A549 (cell line): ENCODE measurements at regions not wholly inside any gene's neighbourhood (a gene's known extent, or its start where the extent isn't known, plus 50 kb on each side); places are given as distances from the start of the nearest gene placed in this dataset.

ENCODE experiments used
- ATAC-seq, 2 experiments: fragments of 200-7000 bp in 1 of 2; fragments of >200 bp in 1 of 2; cut with Nextera tagmentation in 1 of 2; cut with Tn5 transposase in 1 of 2; 3 replicates each; pipeline versions ENCODE4 v1.8.0 to v1.9.1; 2018 to 2020; ENCODE audit warnings: mild to moderate bottlenecking in 1 of 2, moderate library complexity in 1 of 2
- CTCF ChIA-PET: fragments of 300-600 bp; sonication (Branson Sonifier 250); formaldehyde crosslinking; extraction: SDS; loops from one replicate; lab custom pipeline; 2021; ENCODE audit warnings: antibody characterized with exemption, inconsistent platforms; lab: Yijun Ruan, JAX
- POLR2A ChIA-PET: fragments of 350-600 bp; formaldehyde crosslinking; extraction: SDS; loops from one replicate; lab custom pipeline; 2021; ENCODE audit warnings: antibody characterized with exemption, inconsistent platforms; lab: Yijun Ruan, JAX
- DNase-seq, 2 experiments: peaks; one replicate each; pipeline versions ENCODE4 v3.0.0 to v3.0.0-alpha.2; 2011 to 2016; ENCODE audit warnings: low read depth in 1 of 2, low spot score in 1 of 2
- FAIRE-seq: peaks from 2 replicates; lab custom pipeline; 2011; peaks lifted over from hg19 to GRCh38; lab: Jason Lieb, UNC
- H3K27ac ChIP-seq, 2 experiments: fragments of >200 bp; sonication (Bioruptor Twin); formaldehyde crosslinking; 3 replicates each; pipeline ENCODE4 v1.5.1; 2016 to 2017
- H3K4me1 ChIP-seq: fragments of >200 bp; sonication (Bioruptor Twin); formaldehyde crosslinking; 3 replicates; pipeline ENCODE4 v1.6.1; 2016
- H3K4me2 ChIP-seq: fragments of >200 bp; sonication (Bioruptor Twin); formaldehyde crosslinking; 3 replicates; pipeline ENCODE4 v1.6.1; 2016
- H3K4me3 ChIP-seq: fragments of >200 bp; sonication (Bioruptor Twin); formaldehyde crosslinking; 3 replicates; pipeline ENCODE4 v1.5.1; 2016
- H3K9me3 ChIP-seq: fragments of >200 bp; sonication (Bioruptor Twin); formaldehyde crosslinking; 3 replicates; pipeline ENCODE4 v1.6.1; 2016
- CBX2 ChIP-seq: fragments of 200-600 bp; sonication (generic); IDR thresholded peaks from 2 replicates; pipeline ENCODE4 v1.6.1; 2016; ENCODE audit warnings: low read depth, mild to moderate bottlenecking, borderline replicate concordance
- CBX8 ChIP-seq: fragments of 200-600 bp; sonication (generic); IDR thresholded peaks from 2 replicates; pipeline ENCODE4 v1.6.1; 2016
- CEBPB ChIP-seq, 2 experiments: fragments of >200 bp in 1 of 2; sonication (Bioruptor Twin) in 1 of 2; formaldehyde crosslinking in 1 of 2; IDR thresholded peaks; 2 replicates each; pipeline ENCODE4 v1.6.1; 2012 to 2016
- CHD2 ChIP-seq: fragments of 150-350 bp; IDR thresholded peaks from 2 replicates; pipeline ENCODE4 v1.6.1; 2014; ENCODE audit warnings: low read length; ENCODE audit not compliant: partially characterized antibody
- CHD4 ChIP-seq: fragments of 200-600 bp; sonication (generic); IDR thresholded peaks from 2 replicates; pipeline ENCODE4 v1.6.1; 2016; ENCODE audit warnings: antibody characterized with exemption, mild to moderate bottlenecking, borderline replicate concordance
- EP300 ChIP-seq, 2 experiments: fragments of >200 bp; sonication (Bioruptor Twin); formaldehyde crosslinking; IDR thresholded peaks; 2 replicates in 1 of 2; 3 replicates in 1 of 2; pipeline ENCODE4 v1.6.1; 2016 to 2017
- FOSB ChIP-seq: fragments of 250-450 bp; sonication (Bioruptor Pico); IDR thresholded peaks from 2 replicates; pipeline ENCODE4 v1.5.0; 2020; ENCODE audit warnings: mild to moderate bottlenecking, moderate library complexity
- HEYL ChIP-seq: fragments of 250-450 bp; sonication (Bioruptor Pico); IDR thresholded peaks from 2 replicates; pipeline ENCODE4 v1.8.0; 2021; ENCODE audit warnings: mild to moderate bottlenecking, moderate library complexity
- HOXB13 ChIP-seq: fragments of 250-450 bp; sonication (Bioruptor Pico); IDR thresholded peaks from 2 replicates; pipeline ENCODE4 v1.5.0; 2020; ENCODE audit warnings: low read depth, mild to moderate bottlenecking, moderate library complexity
- HOXB5 ChIP-seq: fragments of 250-450 bp; sonication (Bioruptor Pico); IDR thresholded peaks from 2 replicates; pipeline ENCODE4 v1.5.0; 2020; ENCODE audit warnings: mild to moderate bottlenecking, moderate library complexity
- JUN ChIP-seq, 2 experiments: fragments of >200 bp; sonication (Bioruptor Twin); formaldehyde crosslinking; IDR thresholded peaks; 2 replicates in 1 of 2; 3 replicates in 1 of 2; pipeline ENCODE4 v1.6.1; 2016 to 2017
- JUNB ChIP-seq: fragments of >200 bp; sonication (Bioruptor Twin); formaldehyde crosslinking; IDR thresholded peaks from 2 replicates; pipeline ENCODE4 v1.6.1; 2016
- KDM1A ChIP-seq: fragments of 200-600 bp; sonication (generic); IDR thresholded peaks from 2 replicates; pipeline ENCODE4 v1.6.1; 2016; ENCODE audit warnings: low read depth, mild to moderate bottlenecking
- KDM5A ChIP-seq: fragments of 200-600 bp; sonication (generic); IDR thresholded peaks from 2 replicates; pipeline ENCODE4 v1.6.1; 2016; ENCODE audit warnings: antibody characterized with exemption, mild to moderate bottlenecking
- NPAS2 ChIP-seq: fragments of 250-450 bp; sonication (Bioruptor Pico); IDR thresholded peaks from 2 replicates; pipeline ENCODE4 v1.8.0; 2022; ENCODE audit warnings: mild to moderate bottlenecking, moderate library complexity, borderline replicate concordance
- NR3C1 ChIP-seq: fragments of >200 bp; sonication (Bioruptor Twin); formaldehyde crosslinking; IDR thresholded peaks from 3 replicates; pipeline ENCODE4 v1.6.1; 2017
- PHF8 ChIP-seq: fragments of 200-600 bp; sonication (generic); IDR thresholded peaks from 2 replicates; pipeline ENCODE4 v1.6.1; 2016; ENCODE audit warnings: low read depth, mild to moderate bottlenecking, antibody characterized with exemption, moderate library complexity, borderline replicate concordance
- POLR2A ChIP-seq: IDR thresholded peaks from 2 replicates; pipeline ENCODE4 v1.6.1; 2012; ENCODE audit warnings: mild to moderate bottlenecking, low read length
- POLR2AphosphoS2 ChIP-seq: conservative IDR thresholded peaks from 2 replicates; pipeline ENCODE4 v1.6.1; 2012; ENCODE audit warnings: low read length, improper control_type of control experiment, inconsistent platforms
- RAD21 ChIP-seq, 2 experiments: fragments of >200 bp in 1 of 2; sonication (Bioruptor Twin) in 1 of 2; formaldehyde crosslinking in 1 of 2; IDR thresholded peaks in 1 of 2; conservative IDR thresholded peaks in 1 of 2; 2 replicates in 1 of 2; 3 replicates in 1 of 2; pipeline ENCODE4 v1.6.1; 2012 to 2018; ENCODE audit warnings: inconsistent platforms in 1 of 2
- RARB ChIP-seq: fragments of 250-450 bp; sonication (Bioruptor Pico); IDR thresholded peaks from 2 replicates; pipeline ENCODE4 v1.8.0; 2021; ENCODE audit warnings: mild to moderate bottlenecking, moderate library complexity
- RFX5 ChIP-seq: fragments of 450-650 bp; IDR thresholded peaks from 2 replicates; pipeline ENCODE4 v1.7.1; 2014; ENCODE audit warnings: antibody characterized with exemption, mild to moderate bottlenecking, moderate library complexity
- SMC3 ChIP-seq: fragments of >200 bp; sonication (Bioruptor Twin); formaldehyde crosslinking; IDR thresholded peaks from 3 replicates; pipeline ENCODE4 v1.6.1; 2018; ENCODE audit warnings: inconsistent platforms
- SREBF2 ChIP-seq: fragments of 450-650 bp; IDR thresholded peaks from 2 replicates; pipeline ENCODE4 v1.6.1; 2014; ENCODE audit warnings: mild to moderate bottlenecking, moderate library complexity
- TFCP2L1 ChIP-seq: fragments of 250-450 bp; sonication (Bioruptor Pico); IDR thresholded peaks from 2 replicates; pipeline ENCODE4 v1.5.0; 2021; ENCODE audit warnings: mild to moderate bottlenecking
- ZC3H11A ChIP-seq: fragments of 450-650 bp; IDR thresholded peaks from 2 replicates; pipeline ENCODE4 v1.6.1; 2014; ENCODE audit warnings: antibody characterized with exemption, mild to moderate bottlenecking
- ZFP36 ChIP-seq: fragments of 450-650 bp; IDR thresholded peaks from 2 replicates; pipeline ENCODE4 v1.6.1; 2014; ENCODE audit warnings: borderline replicate concordance; ENCODE audit not compliant: partially characterized antibody
- ZNF302 ChIP-seq: fragments of 250-450 bp; sonication (Bioruptor Pico); IDR thresholded peaks from 2 replicates; pipeline ENCODE4 v1.9.0; 2021; ENCODE audit warnings: inconsistent platforms, mild to moderate bottlenecking, moderate library complexity
- ZSCAN20 ChIP-seq: fragments of 250-450 bp; sonication (Bioruptor Pico); IDR thresholded peaks from 2 replicates; pipeline ENCODE4 v1.8.0; 2022; ENCODE audit warnings: mild to moderate bottlenecking, moderate library complexity
- WGBS: methylation state at CpG from one replicate; pipeline ENCODE4 v1.1.6; 2017; ENCODE audit errors: missing lambda C conversion rate; 5-methylcytosine and 5-hydroxymethylcytosine counted together
- TF ChIP-seq, protein P1 (sequence below): IDR thresholded peaks from 2 replicates; pipeline ENCODE4 v1.6.1; 2012
- TF ChIP-seq, protein P2 (sequence below): fragments of >200 bp; sonication (Bioruptor Twin); formaldehyde crosslinking; IDR thresholded peaks from 3 replicates; pipeline ENCODE4 v1.6.1; 2016
- TF ChIP-seq, protein P3 (sequence below): fragments of 450-650 bp; IDR thresholded peaks from 2 replicates; pipeline ENCODE4 v1.6.1; 2014; ENCODE audit warnings: antibody characterized with exemption
- TF ChIP-seq, protein P4 (sequence below): fragments of 200-600 bp; sonication (generic); IDR thresholded peaks from 2 replicates; pipeline ENCODE4 v1.6.1; 2016; ENCODE audit warnings: antibody characterized with exemption, mild to moderate bottlenecking, moderate library complexity
- TF ChIP-seq, protein P5 (sequence below): fragments of 250-450 bp; sonication (Bioruptor Pico); IDR thresholded peaks from 2 replicates; pipeline ENCODE4 v1.5.0; 2020; ENCODE audit warnings: low read depth, mild to moderate bottlenecking, moderate library complexity
- TF ChIP-seq, protein P6 (sequence below): fragments of 150-350 bp; IDR thresholded peaks from 2 replicates; pipeline ENCODE4 v1.6.1; 2014; ENCODE audit warnings: low read depth, mild to moderate bottlenecking, low read length

DNA sequence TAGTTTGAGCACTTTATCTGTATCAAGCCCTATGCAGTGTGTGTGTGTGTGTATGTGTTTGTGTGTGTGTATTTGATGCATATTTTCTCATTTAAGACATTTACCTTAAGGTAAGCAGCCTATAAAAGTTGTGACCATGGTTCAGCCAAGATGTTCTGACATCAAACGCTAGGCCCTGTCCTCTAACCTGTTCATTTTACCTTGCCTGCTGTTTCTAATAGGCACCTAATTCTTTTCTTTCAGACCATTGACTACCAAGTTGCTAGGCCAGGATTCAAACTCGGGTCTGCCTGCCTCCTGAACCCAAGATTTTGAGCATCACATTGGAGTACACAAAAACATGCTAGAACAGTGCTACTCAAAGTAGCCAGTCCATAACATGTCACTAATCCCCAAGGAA lies 274.5 kb downstream of the PLK2 start:
- CTCF ChIA-PET: interaction anchor here (0.9 to 1.6 kb wide), 3 partner anchors 43 to 887 kb away, joined by 3 to 4 read pairs (median 3); no protein-coding TSS in a partner anchor
- WGBS: 70% methylated on average over 2 of the region's 2 CpGs
- no peak overlapping the region for H3K4me3 ChIP-seq
- H3K4me1 ChIP-seq: peaks cover 89% of the 10 kb centered on the region
- peak overlapping the region; percentile 85 to 91 for H3K27ac ChIP-seq
- peak overlapping the region; percentile 60 for H3K4me2 ChIP-seq
- DNase-seq (no peak), FAIRE-seq (peak; percentile 23), ATAC-seq (no peak)
- 0 out of 2 replicates have a peak, but pooled peaks have one; percentile 33 for TF ChIP-seq FOSB (CRISPR knock-in tag)
- TF ChIP-seq, protein P1, sequence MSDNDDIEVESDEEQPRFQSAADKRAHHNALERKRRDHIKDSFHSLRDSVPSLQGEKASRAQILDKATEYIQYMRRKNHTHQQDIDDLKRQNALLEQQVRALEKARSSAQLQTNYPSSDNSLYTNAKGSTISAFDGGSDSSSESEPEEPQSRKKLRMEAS: no peak
- no peak for TF ChIP-seq KDM1A
- 0 out of 2 replicates have a peak, but pooled peaks have one; percentile 64 for TF ChIP-seq HOXB13 (CRISPR knock-in tag)
- no peak for TF ChIP-seq PHF8
- no peak for TF ChIP-seq RFX5
- TF ChIP-seq, protein P2, sequence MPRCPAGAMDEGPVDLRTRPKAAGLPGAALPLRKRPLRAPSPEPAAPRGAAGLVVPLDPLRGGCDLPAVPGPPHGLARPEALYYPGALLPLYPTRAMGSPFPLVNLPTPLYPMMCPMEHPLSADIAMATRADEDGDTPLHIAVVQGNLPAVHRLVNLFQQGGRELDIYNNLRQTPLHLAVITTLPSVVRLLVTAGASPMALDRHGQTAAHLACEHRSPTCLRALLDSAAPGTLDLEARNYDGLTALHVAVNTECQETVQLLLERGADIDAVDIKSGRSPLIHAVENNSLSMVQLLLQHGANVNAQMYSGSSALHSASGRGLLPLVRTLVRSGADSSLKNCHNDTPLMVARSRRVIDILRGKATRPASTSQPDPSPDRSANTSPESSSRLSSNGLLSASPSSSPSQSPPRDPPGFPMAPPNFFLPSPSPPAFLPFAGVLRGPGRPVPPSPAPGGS: no peak
- no peak for TF ChIP-seq NPAS2 (CRISPR knock-in tag)
- no peak for TF ChIP-seq CHD4
- TF ChIP-seq JUNB: no peak
- no peak for TF ChIP-seq EP300 (IDR thresholded peaks at IDR 0.05)
- TF ChIP-seq HOXB5: peak; percentile 65; the same call in 1 of the 2 replicates
- TF ChIP-seq POLR2AphosphoS2: no peak
- no peak for TF ChIP-seq SMC3
- no peak for TF ChIP-seq CBX8
- TF ChIP-seq HEYL (CRISPR knock-in tag): no peak
- no peak for TF ChIP-seq RARB
- TF ChIP-seq TFCP2L1 (CRISPR knock-in tag): no peak
- TF ChIP-seq, protein P3, sequence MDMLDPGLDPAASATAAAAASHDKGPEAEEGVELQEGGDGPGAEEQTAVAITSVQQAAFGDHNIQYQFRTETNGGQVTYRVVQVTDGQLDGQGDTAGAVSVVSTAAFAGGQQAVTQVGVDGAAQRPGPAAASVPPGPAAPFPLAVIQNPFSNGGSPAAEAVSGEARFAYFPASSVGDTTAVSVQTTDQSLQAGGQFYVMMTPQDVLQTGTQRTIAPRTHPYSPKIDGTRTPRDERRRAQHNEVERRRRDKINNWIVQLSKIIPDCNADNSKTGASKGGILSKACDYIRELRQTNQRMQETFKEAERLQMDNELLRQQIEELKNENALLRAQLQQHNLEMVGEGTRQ: no peak
- TF ChIP-seq CHD2: no peak
- no peak for TF ChIP-seq CBX2
- no peak for TF ChIP-seq KDM5A
- no peak for TF ChIP-seq ZFP36
- no peak for TF ChIP-seq NR3C1
- TF ChIP-seq RAD21 (conservative IDR thresholded peaks at IDR 0.05 in 1 of 2, IDR thresholded peaks at IDR 0.05 in 1 of 2): no peak
- no peak for TF ChIP-seq ZC3H11A
- no peak for TF ChIP-seq SREBF2
- TF ChIP-seq, protein P4, sequence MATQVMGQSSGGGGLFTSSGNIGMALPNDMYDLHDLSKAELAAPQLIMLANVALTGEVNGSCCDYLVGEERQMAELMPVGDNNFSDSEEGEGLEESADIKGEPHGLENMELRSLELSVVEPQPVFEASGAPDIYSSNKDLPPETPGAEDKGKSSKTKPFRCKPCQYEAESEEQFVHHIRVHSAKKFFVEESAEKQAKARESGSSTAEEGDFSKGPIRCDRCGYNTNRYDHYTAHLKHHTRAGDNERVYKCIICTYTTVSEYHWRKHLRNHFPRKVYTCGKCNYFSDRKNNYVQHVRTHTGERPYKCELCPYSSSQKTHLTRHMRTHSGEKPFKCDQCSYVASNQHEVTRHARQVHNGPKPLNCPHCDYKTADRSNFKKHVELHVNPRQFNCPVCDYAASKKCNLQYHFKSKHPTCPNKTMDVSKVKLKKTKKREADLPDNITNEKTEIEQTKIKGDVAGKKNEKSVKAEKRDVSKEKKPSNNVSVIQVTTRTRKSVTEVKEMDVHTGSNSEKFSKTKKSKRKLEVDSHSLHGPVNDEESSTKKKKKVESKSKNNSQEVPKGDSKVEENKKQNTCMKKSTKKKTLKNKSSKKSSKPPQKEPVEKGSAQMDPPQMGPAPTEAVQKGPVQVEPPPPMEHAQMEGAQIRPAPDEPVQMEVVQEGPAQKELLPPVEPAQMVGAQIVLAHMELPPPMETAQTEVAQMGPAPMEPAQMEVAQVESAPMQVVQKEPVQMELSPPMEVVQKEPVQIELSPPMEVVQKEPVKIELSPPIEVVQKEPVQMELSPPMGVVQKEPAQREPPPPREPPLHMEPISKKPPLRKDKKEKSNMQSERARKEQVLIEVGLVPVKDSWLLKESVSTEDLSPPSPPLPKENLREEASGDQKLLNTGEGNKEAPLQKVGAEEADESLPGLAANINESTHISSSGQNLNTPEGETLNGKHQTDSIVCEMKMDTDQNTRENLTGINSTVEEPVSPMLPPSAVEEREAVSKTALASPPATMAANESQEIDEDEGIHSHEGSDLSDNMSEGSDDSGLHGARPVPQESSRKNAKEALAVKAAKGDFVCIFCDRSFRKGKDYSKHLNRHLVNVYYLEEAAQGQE: no peak
- TF ChIP-seq POLR2A: no peak
- no peak for TF ChIP-seq ZNF302 (CRISPR knock-in tag)
- TF ChIP-seq ZSCAN20 (CRISPR knock-in tag): no peak
- no peak for TF ChIP-seq CEBPB (IDR thresholded peaks at IDR 0.05)
- TF ChIP-seq, protein P5, sequence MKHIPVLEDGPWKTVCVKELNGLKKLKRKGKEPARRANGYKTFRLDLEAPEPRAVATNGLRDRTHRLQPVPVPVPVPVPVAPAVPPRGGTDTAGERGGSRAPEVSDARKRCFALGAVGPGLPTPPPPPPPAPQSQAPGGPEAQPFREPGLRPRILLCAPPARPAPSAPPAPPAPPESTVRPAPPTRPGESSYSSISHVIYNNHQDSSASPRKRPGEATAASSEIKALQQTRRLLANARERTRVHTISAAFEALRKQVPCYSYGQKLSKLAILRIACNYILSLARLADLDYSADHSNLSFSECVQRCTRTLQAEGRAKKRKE (CRISPR knock-in tag): 0 out of 2 replicates have a peak, but pooled peaks have one; percentile 32
- TF ChIP-seq, protein P6, sequence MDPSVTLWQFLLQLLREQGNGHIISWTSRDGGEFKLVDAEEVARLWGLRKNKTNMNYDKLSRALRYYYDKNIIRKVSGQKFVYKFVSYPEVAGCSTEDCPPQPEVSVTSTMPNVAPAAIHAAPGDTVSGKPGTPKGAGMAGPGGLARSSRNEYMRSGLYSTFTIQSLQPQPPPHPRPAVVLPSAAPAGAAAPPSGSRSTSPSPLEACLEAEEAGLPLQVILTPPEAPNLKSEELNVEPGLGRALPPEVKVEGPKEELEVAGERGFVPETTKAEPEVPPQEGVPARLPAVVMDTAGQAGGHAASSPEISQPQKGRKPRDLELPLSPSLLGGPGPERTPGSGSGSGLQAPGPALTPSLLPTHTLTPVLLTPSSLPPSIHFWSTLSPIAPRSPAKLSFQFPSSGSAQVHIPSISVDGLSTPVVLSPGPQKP: no peak
- no peak for TF ChIP-seq JUN (IDR thresholded peaks at IDR 0.05)
- H3K9me3 ChIP-seq: no peaks in the 10 kb centered on the region
- POLR2A ChIA-PET: interaction anchor here (3.8 kb wide), 1 partner anchor 274 kb away, joined by 58 read pairs; the partner anchor contains the start of gene PLK2
